ENCODE measurements at regions not wholly inside any gene's neighbourhood (a gene's known extent, or its start where the extent isn't known, plus 50 kb on each side); places are given as distances from the start of the nearest gene placed in this dataset.

- TF ChIP-seq TAF1 (IDR thresholded peaks at IDR 0.05; ENCODE audit: low read depth, low read length) (no peak), MAFK (IDR thresholded peaks at IDR 0.05; ENCODE audit: low read depth, low read length) (no peak)
These were observed 156.8 kb upstream of the PWP1 start for GRCh38 chr12:107528731-107529365.

Measured in H1 (cell line).